K562 (cell line): ENCODE measurements at regions not wholly inside any gene's neighbourhood (a gene's known extent, or its start where the extent isn't known, plus 50 kb on each side); places are given as distances from the start of the nearest gene placed in this dataset.

Experiments
- ATAC-seq: fragments of 200-7000 bp; cut with Tn5 transposase; 3 replicates; pipeline ENCODE4 v1.9.1; 2020; ENCODE audit warnings: moderate library complexity
- BruUV-seq: library from RNA; stranded (reverse); fragments of 400-500 nt; replicated peaks from 2 replicates; lab custom pipeline; 2021; lab: Mats Ljungman, UMichigan
- CTCF ChIA-PET: fragments of 300-600 bp; formaldehyde crosslinking; extraction: SDS; loops from one replicate; lab custom pipeline; 2021; ENCODE audit warnings: low intra/inter-chr PET ratio; lab: Yijun Ruan, JAX
- POLR2A ChIA-PET: fragments of 300-600, 350-650 bp; sonication (Branson Sonifier 250); formaldehyde crosslinking; extraction: SDS; loops from one replicate; lab custom pipeline; 2021; ENCODE audit warnings: antibody characterized with exemption, inconsistent platforms; lab: Yijun Ruan, JAX
- DNase-seq, 4 experiments: peaks; one replicate each; pipeline versions ENCODE4 v3.0.0 to v3.0.0-alpha.2; 2011 to 2018; ENCODE audit warnings: low spot score in 3 of 4, mixed read lengths in 3 of 4; ENCODE audit errors: extremely low read depth in 1 of 4
- FAIRE-seq: peaks from 2 replicates; lab custom pipeline; 2011; peaks lifted over from hg19 to GRCh38; lab: Jason Lieb, UNC
- H2AFZ ChIP-seq: 2 replicates; pipeline ENCODE4 v1.6.0; 2011; ENCODE audit warnings: low read depth, low read length, control low read depth, inconsistent platforms
- H3K27ac ChIP-seq: fragments of 200-600 bp; 3 replicates; pipeline ENCODE4 v1.8.0; 2011; ENCODE audit warnings: low read depth, mild to moderate bottlenecking, control low read depth, inconsistent platforms, low read length, moderate library complexity, mixed read lengths; ENCODE audit errors: extremely low read depth
- H3K27me3 ChIP-seq, 2 experiments: fragments of 300-600 bp in 1 of 2; 2 replicates in 1 of 2; 3 replicates in 1 of 2; pipeline versions ENCODE4 v1.6.0 to v1.8.0; 2011; ENCODE audit warnings: inconsistent platforms in 2 of 2, low read length in 2 of 2, mild to moderate bottlenecking in 1 of 2, mixed read lengths in 1 of 2, moderate library complexity in 1 of 2; ENCODE audit not compliant: control insufficient read depth in 2 of 2, insufficient read depth in 2 of 2
- H3K36me3 ChIP-seq: fragments of 300-600 bp; 3 replicates; pipeline ENCODE4 v1.8.0; 2011; ENCODE audit warnings: mild to moderate bottlenecking, low read length, inconsistent platforms; ENCODE audit not compliant: control insufficient read depth, insufficient read depth
- H3K4me1 ChIP-seq, 2 experiments: fragments of 200-600 bp in 1 of 2; replicated peaks in 1 of 2; 2 replicates in 1 of 2; 3 replicates in 1 of 2; pipeline versions ENCODE4 v1.5.1 to v1.8.0; 2011; ENCODE audit warnings: inconsistent platforms in 2 of 2, low read length in 2 of 2, mild to moderate bottlenecking in 1 of 2, mixed read lengths in 1 of 2, moderate library complexity in 1 of 2; ENCODE audit not compliant: control insufficient read depth in 2 of 2, insufficient read depth in 2 of 2
- H3K4me2 ChIP-seq: 2 replicates; pipeline ENCODE4 v1.6.1; 2011; ENCODE audit warnings: low read length, control low read depth, inconsistent platforms, mixed read lengths; ENCODE audit not compliant: insufficient read depth
- H3K4me3 ChIP-seq: fragments of 200-600 bp; sonication (generic), shearing (Covaris generic); 2 replicates; pipeline ENCODE4 v1.5.1; 2016; ENCODE audit warnings: control low read depth, inconsistent platforms
- H3K79me2 ChIP-seq: fragments of 200-600 bp; 3 replicates; pipeline ENCODE4 v1.8.0; 2011; ENCODE audit warnings: low read length, inconsistent platforms; ENCODE audit not compliant: control insufficient read depth, insufficient read depth
- H3K9ac ChIP-seq, 2 experiments: 2 replicates each; pipeline versions ENCODE4 v1.6.0 to v1.6.1; 2011; ENCODE audit warnings: low read depth in 2 of 2, low read length in 2 of 2, control low read depth in 1 of 2, inconsistent platforms in 1 of 2, mild to moderate bottlenecking in 1 of 2, mixed read lengths in 1 of 2; ENCODE audit not compliant: insufficient read depth in 1 of 2
- H3K9me1 ChIP-seq: one replicate; pipeline ENCODE4 v1.6.0; 2011; ENCODE audit warnings: inconsistent platforms, mild to moderate bottlenecking, low read length, moderate library complexity; ENCODE audit not compliant: control insufficient read depth, insufficient read depth
- H3K9me3 ChIP-seq: replicated peaks from 2 replicates; pipeline ENCODE4 v1.5.1; 2011; ENCODE audit warnings: low read depth, low read length, inconsistent platforms; ENCODE audit not compliant: control insufficient read depth, insufficient read depth
- H4K20me1 ChIP-seq: replicated peaks from 2 replicates; pipeline ENCODE4 v1.6.1; 2011; ENCODE audit warnings: low read length, inconsistent platforms, mixed read lengths; ENCODE audit not compliant: control insufficient read depth, insufficient read depth
- ASH1L ChIP-seq: fragments of 450-650 bp; IDR thresholded peaks from 2 replicates; pipeline ENCODE4 v1.6.1; 2018; ENCODE audit warnings: borderline replicate concordance, mild to moderate bottlenecking, low read depth; ENCODE audit not compliant: partially characterized antibody
- CSDE1 ChIP-seq, 2 experiments: fragments of 450-650 bp; IDR thresholded peaks; 2 replicates each; pipeline ENCODE4 v1.6.1; 2016; ENCODE audit warnings: mild to moderate bottlenecking in 1 of 2
- ELF1 ChIP-seq: fragments of 200-800 bp; sonication (Bioruptor generic); IDR thresholded peaks from 2 replicates; pipeline ENCODE4 v1.6.1; 2016; ENCODE audit warnings: missing genetic modification characterization, missing compliant biosample characterization
- GABPB1 ChIP-seq: sonication (generic); formaldehyde crosslinking; IDR thresholded peaks from 2 replicates; pipeline ENCODE4 v1.8.0; 2022; ENCODE audit warnings: mild to moderate bottlenecking, missing genetic modification reagents
- GTF2F1 ChIP-seq: IDR thresholded peaks from 2 replicates; pipeline ENCODE4 v1.6.1; 2011; ENCODE audit warnings: low read depth, low read length, improper control_type of control experiment
- MCM7 ChIP-seq, 2 experiments: fragments of 450-650 bp; IDR thresholded peaks; 2 replicates each; pipeline ENCODE4 v1.6.1; 2016 to 2018
- NFATC3 ChIP-seq: fragments of 450-650 bp; IDR thresholded peaks from 2 replicates; pipeline ENCODE4 v1.6.1; 2017; ENCODE audit warnings: mild to moderate bottlenecking
- NFIC ChIP-seq: fragments of 450-650 bp; IDR thresholded peaks from 2 replicates; pipeline ENCODE4 v1.6.1; 2017; ENCODE audit warnings: mild to moderate bottlenecking, inconsistent platforms
- NFIX ChIP-seq: fragments of 250-450 bp; sonication (Bioruptor Pico); IDR thresholded peaks from 2 replicates; pipeline ENCODE4 v1.4.0; 2020; ENCODE audit warnings: low read depth, mild to moderate bottlenecking, moderate library complexity
- PTRF ChIP-seq: fragments of 450-650 bp; IDR thresholded peaks from 2 replicates; pipeline ENCODE4 v1.6.1; 2016; ENCODE audit warnings: mild to moderate bottlenecking, missing genetic modification characterization, missing compliant biosample characterization
- ZNF197 ChIP-seq: fragments of 200-800 bp; sonication (Bioruptor generic); IDR thresholded peaks from 2 replicates; pipeline ENCODE4 v1.6.1; 2016; ENCODE audit warnings: low read depth, missing genetic modification characterization, missing compliant biosample characterization
- WGBS: fragments of 100-300 bp; shearing (Covaris generic); methylation state at CpG from one replicate; pipeline ENCODE4 v1.1.6; 2016; ENCODE audit warnings: low coverage, mixed read lengths; ENCODE audit not compliant: insufficient coverage; ENCODE audit errors: missing lambda C conversion rate; 5-methylcytosine and 5-hydroxymethylcytosine counted together
- in situ Hi-C: fragments of 300-500 bp; cut with MboI; formaldehyde crosslinking; loops from 4 replicates; pipeline ENCODE4 v1.15.0; 2018; ENCODE audit warnings: inconsistent platforms, mixed read lengths
- intact Hi-C: fragments of 100-400 bp; cut with micrococcal nuclease; formaldehyde crosslinking; loops from 2 replicates; pipeline ENCODE4 v1.14.2; 2022
- TF ChIP-seq, protein P1 (sequence below): fragments of 250-450 bp; sonication (Bioruptor Pico); IDR thresholded peaks from 2 replicates; pipeline ENCODE4 v1.5.0; 2021; ENCODE audit warnings: mild to moderate bottlenecking, moderate library complexity

- H3K9ac ChIP-seq, result no peak overlapping the region
- in situ Hi-C loops, result no loop called here
- H4K20me1 ChIP-seq, result no peaks in the 10 kb centered on the region
- H3K79me2 ChIP-seq, result no peaks in the 10 kb centered on the region
- no peak overlapping the region for H3K4me3 ChIP-seq
- no peak for DNase-seq
- H3K27ac ChIP-seq, result no peak overlapping the region
- no peaks in the 10 kb centered on the region for H3K9me1 ChIP-seq
- H3K9me3 ChIP-seq, result no peaks in the 10 kb centered on the region
- POLR2A ChIA-PET, result no interaction called here
- CTCF ChIA-PET, result no interaction called here
- no TSS peak for BruUV-seq
- no peak for ATAC-seq
- peak; percentile 91 for TF ChIP-seq NFIX (CRISPR knock-in tag)
- no peak for TF ChIP-seq ZNF197 (CRISPR knock-in tag)
- no peak for TF ChIP-seq GABPB1 (CRISPR knock-in tag)
- TF ChIP-seq NFIC, result peak; percentile 98
- no peak for TF ChIP-seq ASH1L
- no peak for TF ChIP-seq ELF1 (tag)
- no peak for TF ChIP-seq MCM7 (IDR thresholded peaks at IDR 0.05)
- WGBS, result 3% methylated on average over 3 of the region's 3 CpGs
- H3K27me3 ChIP-seq, result no peaks in the 10 kb centered on the region
- intact Hi-C loops, result no loop called here
- FAIRE-seq, result no peak
- H3K4me1 ChIP-seq, result no peaks in the 10 kb centered on the region
- no peaks in the 10 kb centered on the region for H3K36me3 ChIP-seq
- no peak overlapping the region for H3K4me2 ChIP-seq
- H2AFZ ChIP-seq, result no peak overlapping the region
Measured at GRCh38 chr10:33758299-33758698, 423.8 kb upstream of the NRP1 start.

- H3K27me3 ChIP-seq, result no peaks in the 10 kb centered on the region
- BruUV-seq, result no TSS peak
- H3K4me1 ChIP-seq, result no peaks in the 10 kb centered on the region
- intact Hi-C loops (no loop called here), in situ Hi-C loops (no loop called here)
- no peaks in the 10 kb centered on the region for H3K36me3 ChIP-seq
- FAIRE-seq (no peak), DNase-seq (no peak), ATAC-seq (no peak)
- no peak overlapping the region for H3K4me2 ChIP-seq
- ChIA-PET POLR2A (no interaction called here), CTCF (no interaction called here)
- no peak overlapping the region for H3K27ac ChIP-seq
- H4K20me1 ChIP-seq, result no peaks in the 10 kb centered on the region
- WGBS, result 2% methylated on average over 4 of the region's 4 CpGs
- H3K9me3 ChIP-seq, result no peaks in the 10 kb centered on the region
- no peak overlapping the region for H3K4me3 ChIP-seq
- H2AFZ ChIP-seq, result no peak overlapping the region
- no peaks in the 10 kb centered on the region for H3K79me2 ChIP-seq
- no peak overlapping the region for H3K9ac ChIP-seq
- H3K9me1 ChIP-seq, result no peaks in the 10 kb centered on the region
- TF ChIP-seq CSDE1 (IDR thresholded peaks at IDR 0.05) (no peak), GTF2F1 (no peak), NFATC3 (no peak), PTRF (no peak)
- TF ChIP-seq, protein P1, sequence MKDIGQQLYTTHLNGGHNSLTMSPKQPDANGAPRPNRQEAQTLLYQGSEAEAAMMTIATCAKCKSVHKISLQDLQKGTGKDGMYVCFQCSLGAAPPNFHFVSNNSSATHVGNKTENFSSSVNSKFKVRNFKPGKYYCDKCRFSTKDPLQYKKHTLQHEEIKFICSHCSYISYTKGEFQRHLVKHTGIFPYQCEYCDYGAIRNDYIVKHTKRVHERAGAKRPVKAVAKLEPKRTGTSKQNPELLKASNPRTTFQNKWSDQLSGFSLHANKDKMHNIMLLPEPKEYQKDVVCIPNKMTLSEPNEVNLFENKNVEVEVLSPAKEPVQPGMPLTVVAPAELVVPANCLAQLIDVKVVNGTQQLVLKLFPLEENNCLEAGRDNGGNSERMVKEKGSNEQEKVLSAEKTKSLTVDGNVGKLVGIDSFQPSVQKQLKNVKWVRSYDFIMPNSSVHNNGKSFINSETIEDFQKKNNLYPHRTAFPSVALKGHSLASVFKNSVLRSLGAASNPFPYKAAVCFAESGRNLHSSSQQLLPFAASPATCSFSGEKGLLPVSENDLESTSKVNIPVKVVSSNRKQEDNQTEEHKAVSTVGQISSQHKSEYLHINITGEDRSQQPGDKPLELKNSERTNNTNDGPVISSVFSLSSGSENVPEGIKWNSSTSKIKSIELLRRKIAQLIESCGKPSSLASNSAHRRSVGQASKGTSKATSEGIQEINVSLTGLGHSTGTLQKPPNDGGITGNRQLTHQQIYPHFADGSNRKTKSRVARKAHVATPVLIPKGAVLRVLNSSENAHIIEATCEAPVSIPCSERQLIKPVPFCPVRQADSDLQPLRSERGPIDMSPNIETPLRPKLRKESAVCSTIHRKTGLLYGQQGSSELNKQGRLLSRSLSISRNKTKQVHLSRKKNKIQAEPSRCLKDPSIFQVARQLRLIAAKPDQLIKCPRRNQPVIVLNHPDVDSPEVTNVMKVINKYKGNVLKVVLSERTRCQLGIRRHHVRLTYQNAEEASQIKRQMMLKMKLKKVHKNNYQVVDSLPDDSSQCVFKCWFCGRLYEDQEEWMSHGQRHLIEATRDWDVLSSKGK (CRISPR knock-in tag), result no peak
Measured at GRCh38 chr10:33754052-33754451, 419.6 kb upstream of the NRP1 start.
